ENCODE measurements at regions not wholly inside any gene's neighbourhood (a gene's known extent, or its start where the extent isn't known, plus 50 kb on each side); places are given as distances from the start of the nearest gene placed in this dataset.
"Not testable (repeated sequence)": the region's sequence is repeated elsewhere in the genome, so short reads cannot be mapped to it uniquely, and the experiment has no call there.

GRCh38 chr21:13303763-13304162, 305.8 kb upstream of the POTED start:
- not testable (repeated sequence) for H3K27me3 ChIP-seq (ENCODE audit: control insufficient read depth, insufficient read depth, low read length); DNase-seq
- no CpG with 5 or more reads among the region's 1 CpG for WGBS (ENCODE audit: insufficient coverage)

GRCh38 chr21:13304901-13305300, 304.7 kb upstream of the POTED start:
- DNase-seq; H3K27me3 ChIP-seq (ENCODE audit: control insufficient read depth, insufficient read depth, low read length); H3K27ac ChIP-seq (ENCODE audit: low read length); H3K36me3 ChIP-seq (ENCODE audit: control insufficient read depth, insufficient read depth, low read length); H3K4me1 ChIP-seq (ENCODE audit: control insufficient read depth, insufficient read depth, low read length); H3K9me3 ChIP-seq (replicated peaks; ENCODE audit: control insufficient read depth, low read depth, low read length); H3K4me3 ChIP-seq (ENCODE audit: low read length): not testable (repeated sequence)
- no CpG with 5 or more reads among the region's 1 CpG for WGBS (ENCODE audit: insufficient coverage)

More at GRCh38 chr21:13303763-13304162, 305.8 kb upstream of the POTED start:
- not testable (repeated sequence) for H3K4me1 ChIP-seq (ENCODE audit: control insufficient read depth, insufficient read depth, low read length); H3K4me3 ChIP-seq (ENCODE audit: low read length); H3K9me3 ChIP-seq (replicated peaks; ENCODE audit: control insufficient read depth, low read depth, low read length); H3K27ac ChIP-seq (ENCODE audit: low read length); H3K36me3 ChIP-seq (ENCODE audit: control insufficient read depth, insufficient read depth, low read length)

GRCh38 chr21:13310120-13310519, 299.5 kb upstream of the POTED start:
- H3K4me3 ChIP-seq (ENCODE audit: low read length); H3K4me1 ChIP-seq (ENCODE audit: control insufficient read depth, insufficient read depth, low read length); H3K27me3 ChIP-seq (ENCODE audit: control insufficient read depth, insufficient read depth, low read length); H3K36me3 ChIP-seq (ENCODE audit: control insufficient read depth, insufficient read depth, low read length); H3K27ac ChIP-seq (ENCODE audit: low read length); DNase-seq; H3K9me3 ChIP-seq (replicated peaks; ENCODE audit: control insufficient read depth, low read depth, low read length): not testable (repeated sequence)
- WGBS (ENCODE audit: insufficient coverage), result 100% methylated on average over 2 of the region's 5 CpGs

- not testable (repeated sequence) for H3K36me3 ChIP-seq (ENCODE audit: control insufficient read depth, insufficient read depth, low read length); H3K27me3 ChIP-seq (ENCODE audit: control insufficient read depth, insufficient read depth, low read length); H3K27ac ChIP-seq (ENCODE audit: low read length); H3K4me3 ChIP-seq (ENCODE audit: low read length); DNase-seq; H3K4me1 ChIP-seq (ENCODE audit: control insufficient read depth, insufficient read depth, low read length); H3K9me3 ChIP-seq (replicated peaks; ENCODE audit: control insufficient read depth, low read depth, low read length)
- 58% methylated on average over 4 of the region's 18 CpGs for WGBS (ENCODE audit: insufficient coverage)
Measured at GRCh38 chr21:13310570-13311524, 298.7 kb upstream of the POTED start.

- not testable (repeated sequence) for H3K4me1 ChIP-seq (ENCODE audit: control insufficient read depth, insufficient read depth, low read length); H3K4me3 ChIP-seq (ENCODE audit: low read length); H3K9me3 ChIP-seq (replicated peaks; ENCODE audit: control insufficient read depth, low read depth, low read length); H3K36me3 ChIP-seq (ENCODE audit: control insufficient read depth, insufficient read depth, low read length); H3K27me3 ChIP-seq (ENCODE audit: control insufficient read depth, insufficient read depth, low read length); H3K27ac ChIP-seq (ENCODE audit: low read length)
- peak; percentile 17 for DNase-seq
- no CpG with 5 or more reads among the region's 5 CpGs for WGBS (ENCODE audit: insufficient coverage)
Measured at GRCh38 chr21:13318718-13319117, 290.9 kb upstream of the POTED start.

- not testable (repeated sequence) for H3K4me1 ChIP-seq (ENCODE audit: control insufficient read depth, insufficient read depth, low read length); H3K36me3 ChIP-seq (ENCODE audit: control insufficient read depth, insufficient read depth, low read length); H3K4me3 ChIP-seq (ENCODE audit: low read length); H3K9me3 ChIP-seq (replicated peaks; ENCODE audit: control insufficient read depth, low read depth, low read length); DNase-seq; H3K27me3 ChIP-seq (ENCODE audit: control insufficient read depth, insufficient read depth, low read length); H3K27ac ChIP-seq (ENCODE audit: low read length)
Measured at GRCh38 chr21:13321919-13322318, 287.7 kb upstream of the POTED start.

- not testable (repeated sequence) for H3K9me3 ChIP-seq (replicated peaks; ENCODE audit: control insufficient read depth, low read depth, low read length); H3K4me3 ChIP-seq (ENCODE audit: low read length); DNase-seq; H3K36me3 ChIP-seq (ENCODE audit: control insufficient read depth, insufficient read depth, low read length); H3K27me3 ChIP-seq (ENCODE audit: control insufficient read depth, insufficient read depth, low read length); H3K27ac ChIP-seq (ENCODE audit: low read length); H3K4me1 ChIP-seq (ENCODE audit: control insufficient read depth, insufficient read depth, low read length)
- no CpG with 5 or more reads among the region's 3 CpGs for WGBS (ENCODE audit: insufficient coverage)
Measured at GRCh38 chr21:13340670-13341234, 268.8 kb upstream of the POTED start.

GRCh38 chr21:13351521-13351920, 258.1 kb upstream of the POTED start:
- not testable (repeated sequence) for H3K36me3 ChIP-seq (ENCODE audit: control insufficient read depth, insufficient read depth, low read length); H3K9me3 ChIP-seq (replicated peaks; ENCODE audit: control insufficient read depth, low read depth, low read length); H3K27me3 ChIP-seq (ENCODE audit: control insufficient read depth, insufficient read depth, low read length); H3K27ac ChIP-seq (ENCODE audit: low read length); H3K4me1 ChIP-seq (ENCODE audit: control insufficient read depth, insufficient read depth, low read length); H3K4me3 ChIP-seq (ENCODE audit: low read length)
- WGBS (ENCODE audit: insufficient coverage), result no CpG with 5 or more reads among the region's 1 CpG
- DNase-seq, result peak; percentile 0

GRCh38 chr21:13360175-13360574, 249.4 kb upstream of the POTED start:
- not testable (repeated sequence) for DNase-seq; H3K27me3 ChIP-seq (ENCODE audit: control insufficient read depth, insufficient read depth, low read length)
- WGBS (ENCODE audit: insufficient coverage), result 97% methylated on average over 6 of the region's 17 CpGs

GRCh38 chr21:13368200-13368599, 241.4 kb upstream of the POTED start:
- no peak for DNase-seq
- Histone ChIP-seq H3K27ac (ENCODE audit: low read length) (no peak overlapping the region), H3K9me3 (replicated peaks; ENCODE audit: control insufficient read depth, low read depth, low read length) (no peaks in the 10 kb centered on the region), H3K4me1 (ENCODE audit: control insufficient read depth, insufficient read depth, low read length) (no peaks in the 10 kb centered on the region), H3K36me3 (ENCODE audit: control insufficient read depth, insufficient read depth, low read length) (no peaks in the 10 kb centered on the region), H3K27me3 (ENCODE audit: control insufficient read depth, insufficient read depth, low read length) (no peaks in the 10 kb centered on the region), H3K4me3 (ENCODE audit: low read length) (no peak overlapping the region)
- WGBS (ENCODE audit: insufficient coverage), result 85% methylated on average over 1 of the region's 6 CpGs

More at GRCh38 chr21:13360175-13360574, 249.4 kb upstream of the POTED start:
- H3K36me3 ChIP-seq (ENCODE audit: control insufficient read depth, insufficient read depth, low read length); H3K4me3 ChIP-seq (ENCODE audit: low read length); H3K9me3 ChIP-seq (replicated peaks; ENCODE audit: control insufficient read depth, low read depth, low read length); H3K27ac ChIP-seq (ENCODE audit: low read length); H3K4me1 ChIP-seq (ENCODE audit: control insufficient read depth, insufficient read depth, low read length): not testable (repeated sequence)

Data from muscle of leg (tissue), 3 donors.